NB4 (cell line): ENCODE measurements at regions not wholly inside any gene's neighbourhood (a gene's known extent, or its start where the extent isn't known, plus 50 kb on each side); places are given as distances from the start of the nearest gene placed in this dataset.

Experiments
- MYC ChIP-seq: IDR thresholded peaks from 2 replicates; pipeline ENCODE4 v1.6.1; 2011; ENCODE audit warnings: low read depth, low read length
- POLR2A ChIP-seq: IDR thresholded peaks from 2 replicates; pipeline ENCODE4 v1.6.1; 2011; ENCODE audit warnings: mild to moderate bottlenecking; ENCODE audit not compliant: insufficient read length; ENCODE audit errors: extremely low read depth
- TF ChIP-seq, protein P1 (sequence below): IDR thresholded peaks from one replicate; pipeline ENCODE4 v1.5.1; 2012; ENCODE audit warnings: low read depth, low read length

DNA sequence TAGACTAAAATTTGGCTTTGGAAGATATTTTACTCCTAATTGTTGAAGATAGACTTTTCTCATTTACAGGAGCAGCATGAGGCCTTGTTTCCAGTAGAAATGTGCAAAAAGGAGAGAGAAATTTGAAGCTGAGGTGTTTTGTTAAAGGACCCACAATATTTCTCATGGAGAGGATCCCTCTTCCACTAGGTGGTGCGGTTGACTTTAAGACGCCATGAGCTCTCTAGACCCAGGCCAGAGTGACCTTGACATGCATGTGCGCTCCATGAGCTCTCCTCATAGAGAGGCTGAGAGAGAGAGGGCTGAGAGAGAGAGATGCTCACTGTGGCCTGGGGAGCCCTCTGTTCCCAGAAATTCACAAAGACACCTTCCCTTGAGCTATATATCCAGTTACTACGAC is 861.2 kb upstream of the EYS start:
- TF ChIP-seq, protein P1, sequence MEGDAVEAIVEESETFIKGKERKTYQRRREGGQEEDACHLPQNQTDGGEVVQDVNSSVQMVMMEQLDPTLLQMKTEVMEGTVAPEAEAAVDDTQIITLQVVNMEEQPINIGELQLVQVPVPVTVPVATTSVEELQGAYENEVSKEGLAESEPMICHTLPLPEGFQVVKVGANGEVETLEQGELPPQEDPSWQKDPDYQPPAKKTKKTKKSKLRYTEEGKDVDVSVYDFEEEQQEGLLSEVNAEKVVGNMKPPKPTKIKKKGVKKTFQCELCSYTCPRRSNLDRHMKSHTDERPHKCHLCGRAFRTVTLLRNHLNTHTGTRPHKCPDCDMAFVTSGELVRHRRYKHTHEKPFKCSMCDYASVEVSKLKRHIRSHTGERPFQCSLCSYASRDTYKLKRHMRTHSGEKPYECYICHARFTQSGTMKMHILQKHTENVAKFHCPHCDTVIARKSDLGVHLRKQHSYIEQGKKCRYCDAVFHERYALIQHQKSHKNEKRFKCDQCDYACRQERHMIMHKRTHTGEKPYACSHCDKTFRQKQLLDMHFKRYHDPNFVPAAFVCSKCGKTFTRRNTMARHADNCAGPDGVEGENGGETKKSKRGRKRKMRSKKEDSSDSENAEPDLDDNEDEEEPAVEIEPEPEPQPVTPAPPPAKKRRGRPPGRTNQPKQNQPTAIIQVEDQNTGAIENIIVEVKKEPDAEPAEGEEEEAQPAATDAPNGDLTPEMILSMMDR, result no peak
- no peak for TF ChIP-seq POLR2A
- TF ChIP-seq MYC, result no peak
